ENCODE measurements at regions not wholly inside any gene's neighbourhood (a gene's known extent, or its start where the extent isn't known, plus 50 kb on each side); places are given as distances from the start of the nearest gene placed in this dataset.

- no peak for TF ChIP-seq CTCF (conservative IDR thresholded peaks at IDR 0.05; ENCODE audit: low read depth, low read length)
- no peak overlapping the region for H3K4me3 ChIP-seq (ENCODE audit: low read depth, low read length)
- no peak for DNase-seq (ENCODE audit: low read depth)
Observed at GRCh38 chr3:106687905-106688304, 689.3 kb upstream of the CCDC54 start.

- peak; percentile 79 for DNase-seq (ENCODE audit: low read depth)
- no peak overlapping the region for H3K4me3 ChIP-seq (ENCODE audit: low read depth, low read length)
- no peak for TF ChIP-seq CTCF (conservative IDR thresholded peaks at IDR 0.05; ENCODE audit: low read depth, low read length)
Observed at GRCh38 chr3:106688464-106688863, 688.8 kb upstream of the CCDC54 start.

- no peak for DNase-seq (ENCODE audit: low read depth)
Observed at GRCh38 chr3:106691476-106691875, 685.8 kb upstream of the CCDC54 start.

GRCh38 chr3:106692624-106693023, 684.6 kb upstream of the CCDC54 start:
- DNase-seq (ENCODE audit: low read depth) = no peak
- no peak overlapping the region for H3K4me3 ChIP-seq (ENCODE audit: low read depth, low read length)
- TF ChIP-seq CTCF (conservative IDR thresholded peaks at IDR 0.05; ENCODE audit: low read depth, low read length) = no peak

More at GRCh38 chr3:106691476-106691875, 685.8 kb upstream of the CCDC54 start:
- H3K4me3 ChIP-seq (ENCODE audit: low read depth, low read length) = no peak overlapping the region
- TF ChIP-seq CTCF (conservative IDR thresholded peaks at IDR 0.05; ENCODE audit: low read depth, low read length) = no peak

GRCh38 chr3:106699122-106699521, 678.1 kb upstream of the CCDC54 start:
- H3K4me3 ChIP-seq (ENCODE audit: low read depth, low read length) = no peak overlapping the region
- DNase-seq (ENCODE audit: low read depth) = no peak
- no peak for TF ChIP-seq CTCF (conservative IDR thresholded peaks at IDR 0.05; ENCODE audit: low read depth, low read length)

- no peak for DNase-seq (ENCODE audit: low read depth)
- TF ChIP-seq CTCF (conservative IDR thresholded peaks at IDR 0.05; ENCODE audit: low read depth, low read length) = no peak
- no peak overlapping the region for H3K4me3 ChIP-seq (ENCODE audit: low read depth, low read length)
Observed at GRCh38 chr3:106700981-106701380, 676.3 kb upstream of the CCDC54 start.

- no peak for TF ChIP-seq CTCF (conservative IDR thresholded peaks at IDR 0.05; ENCODE audit: low read depth, low read length)
- no peak overlapping the region for H3K4me3 ChIP-seq (ENCODE audit: low read depth, low read length)
- DNase-seq (ENCODE audit: low read depth) = no peak
Observed at GRCh38 chr3:106703524-106703923, 673.7 kb upstream of the CCDC54 start.
